ENCODE measurements at regions not wholly inside any gene's neighbourhood (a gene's known extent, or its start where the extent isn't known, plus 50 kb on each side); places are given as distances from the start of the nearest gene placed in this dataset.

GRCh38 chr20:40082436-40082835, 606.6 kb downstream of the MAFB start:
- no peak for TF ChIP-seq CTCF (IDR thresholded peaks at IDR 0.05; ENCODE audit: borderline replicate concordance, control extremely low read depth, extremely low read depth, insufficient read depth, missing control alignments)
- no peak for DNase-seq (ENCODE audit: low spot score)
- in situ Hi-C loops (cut with MboI; ENCODE audit: low sequenced_read_pairs, unreplicated experiment) = no loop called here

GRCh38 chr20:40081653-40082052, 607.4 kb downstream of the MAFB start:
- no peak for DNase-seq (ENCODE audit: low spot score)
- no peak for TF ChIP-seq CTCF (IDR thresholded peaks at IDR 0.05; ENCODE audit: borderline replicate concordance, control extremely low read depth, extremely low read depth, insufficient read depth, missing control alignments)
- in situ Hi-C loops (cut with MboI; ENCODE audit: low sequenced_read_pairs, unreplicated experiment) = no loop called here

GRCh38 chr20:40080041-40080652, 608.9 kb downstream of the MAFB start:
- in situ Hi-C loops (cut with MboI; ENCODE audit: low sequenced_read_pairs, unreplicated experiment) = no loop called here
- no peak for TF ChIP-seq CTCF (IDR thresholded peaks at IDR 0.05; ENCODE audit: borderline replicate concordance, control extremely low read depth, extremely low read depth, insufficient read depth, missing control alignments)
- DNase-seq (ENCODE audit: low spot score) = no peak

- in situ Hi-C loops (cut with MboI; ENCODE audit: low sequenced_read_pairs, unreplicated experiment) = no loop called here
- TF ChIP-seq CTCF (IDR thresholded peaks at IDR 0.05; ENCODE audit: borderline replicate concordance, control extremely low read depth, extremely low read depth, insufficient read depth, missing control alignments) = no peak
- no peak for DNase-seq (ENCODE audit: low spot score)
Measured at GRCh38 chr20:40073535-40074111, 615.4 kb downstream of the MAFB start.

- no peak for DNase-seq (ENCODE audit: low spot score)
- no peak for TF ChIP-seq CTCF (IDR thresholded peaks at IDR 0.05; ENCODE audit: borderline replicate concordance, control extremely low read depth, extremely low read depth, insufficient read depth, missing control alignments)
- in situ Hi-C loops (cut with MboI; ENCODE audit: low sequenced_read_pairs, unreplicated experiment) = no loop called here
Measured at GRCh38 chr20:40072907-40073306, 616.1 kb downstream of the MAFB start.

- in situ Hi-C loops (cut with MboI; ENCODE audit: low sequenced_read_pairs, unreplicated experiment) = no loop called here
- DNase-seq (ENCODE audit: low spot score) = no peak
- TF ChIP-seq CTCF (IDR thresholded peaks at IDR 0.05; ENCODE audit: borderline replicate concordance, control extremely low read depth, extremely low read depth, insufficient read depth, missing control alignments) = no peak
Measured at GRCh38 chr20:40056171-40056570, 632.9 kb downstream of the MAFB start.
